Kidney tubule cell (primary cell): ENCODE measurements at regions not wholly inside any gene's neighbourhood (a gene's known extent, or its start where the extent isn't known, plus 50 kb on each side); places are given as distances from the start of the nearest gene placed in this dataset.

Source experiments
- DNase-seq: peaks from one replicate; pipeline ENCODE4 v3.0.0-alpha.2; 2018; ENCODE audit warnings: low spot score

DNA sequence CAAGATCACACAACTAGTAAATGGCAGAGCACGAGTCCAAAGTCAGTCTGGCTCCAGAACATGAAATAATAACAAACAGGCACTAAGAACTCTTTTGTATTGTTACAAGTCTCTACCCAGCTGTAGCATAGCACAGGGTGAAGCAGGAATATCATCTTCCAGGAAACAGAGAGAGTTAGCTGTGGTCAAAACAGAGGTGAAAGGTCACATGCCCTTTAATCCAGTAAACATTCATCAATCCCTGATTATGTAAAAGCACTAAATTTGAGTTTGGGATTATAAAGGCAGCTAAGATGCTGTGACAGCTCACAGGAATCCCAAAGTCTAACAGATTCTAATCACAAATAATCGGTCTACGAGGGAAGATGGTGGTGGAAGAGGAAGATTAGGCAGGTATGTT is 133.0 kb upstream of the ASTN2 start:
- no peak for DNase-seq

DNA sequence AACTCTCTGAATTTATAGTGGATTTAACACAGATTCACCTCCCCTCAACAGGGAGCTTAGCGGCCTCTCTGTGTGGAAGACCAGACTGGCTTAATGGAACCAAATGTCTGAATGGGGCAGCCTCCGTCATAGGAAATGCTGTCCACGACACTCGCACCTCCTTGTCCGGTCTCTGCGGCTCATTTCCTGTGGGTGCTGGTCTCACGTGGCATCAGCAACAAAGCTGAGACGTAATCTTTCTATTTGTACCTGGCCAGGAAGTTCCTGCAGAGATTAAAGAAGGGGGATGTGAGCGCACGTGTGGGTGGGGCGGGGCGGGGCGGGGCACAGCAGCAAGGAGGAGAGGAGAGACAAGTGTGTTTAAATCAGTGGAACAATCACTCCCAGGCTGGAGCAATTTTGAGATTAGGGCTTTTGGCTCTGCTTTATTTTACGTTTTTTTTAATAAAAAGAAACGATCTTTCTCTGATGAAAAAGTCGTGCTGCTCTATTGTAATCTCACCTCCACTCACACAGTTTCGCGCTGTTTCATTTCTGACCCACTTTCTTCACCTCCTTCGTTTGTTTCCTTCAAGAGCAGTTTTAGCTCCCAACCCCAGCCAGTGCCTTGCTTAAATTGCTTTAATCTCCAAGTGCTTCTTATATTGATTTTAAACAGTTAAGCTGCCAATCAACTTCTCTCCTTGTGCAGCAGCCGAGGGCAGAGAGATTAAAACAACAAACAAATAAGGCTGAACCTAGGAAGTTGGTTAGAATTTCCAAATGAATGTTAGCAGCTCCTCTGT is 132.2 kb upstream of the ASTN2 start:
- DNase-seq, result peak; percentile 38

DNA sequence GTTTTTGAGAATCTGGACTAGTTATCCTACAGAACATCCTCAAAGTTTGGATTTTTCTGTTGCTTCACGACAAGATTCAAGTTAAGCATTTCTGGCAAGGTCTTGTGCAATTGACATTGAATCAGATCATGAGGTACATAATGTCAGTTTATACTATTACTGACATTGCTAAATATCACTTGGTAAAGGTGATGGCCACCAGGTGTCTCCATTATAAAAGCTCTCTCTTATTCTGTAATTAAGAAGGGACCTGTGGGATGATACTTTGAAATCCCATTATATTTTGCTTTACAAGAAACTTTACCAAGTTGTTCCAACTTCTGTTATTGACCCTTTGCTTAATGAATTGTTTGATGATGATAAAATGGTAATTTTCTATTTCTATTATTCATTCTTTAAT is 131.0 kb upstream of the ASTN2 start:
- DNase-seq, result no peak

DNA sequence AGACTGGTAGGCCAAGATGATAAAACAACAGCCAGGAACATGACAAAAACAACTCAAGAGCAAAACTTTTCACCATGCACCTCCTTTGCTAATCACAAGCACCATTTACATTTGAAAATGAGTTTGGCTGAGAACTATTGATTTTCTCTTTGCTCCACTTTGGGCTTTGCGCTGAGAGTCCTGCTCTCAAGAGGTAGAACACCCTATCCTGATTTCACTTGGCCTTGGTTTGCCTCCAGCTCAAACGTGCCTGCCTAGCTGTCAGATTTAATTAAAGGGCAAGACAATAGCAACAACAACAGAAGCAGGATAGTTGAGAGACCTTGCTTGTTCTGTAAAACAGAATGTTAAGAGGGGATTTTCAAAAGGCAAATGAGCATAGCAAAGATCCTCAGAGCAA is 128.2 kb upstream of the ASTN2 start:
- DNase-seq, result no peak

DNA sequence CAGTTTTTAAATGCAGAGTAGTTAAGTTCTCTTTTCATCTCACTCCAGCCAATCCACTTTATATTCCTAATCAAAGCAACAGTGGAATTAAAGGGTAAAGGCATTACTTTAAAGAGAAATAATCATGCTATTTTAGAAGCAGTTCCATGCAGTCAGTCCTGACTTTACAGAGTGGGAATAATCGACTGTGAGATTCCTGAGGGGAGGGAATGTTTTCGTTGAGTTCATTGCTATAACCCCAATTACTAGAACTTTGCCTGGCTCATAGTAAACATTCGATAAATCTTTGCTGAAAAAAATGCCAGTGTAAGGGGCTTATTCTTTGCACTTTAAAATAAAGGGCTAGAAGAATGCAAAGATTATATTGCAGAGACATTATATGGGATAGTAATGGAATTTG is 127.2 kb upstream of the ASTN2 start:
- DNase-seq, result no peak

DNA sequence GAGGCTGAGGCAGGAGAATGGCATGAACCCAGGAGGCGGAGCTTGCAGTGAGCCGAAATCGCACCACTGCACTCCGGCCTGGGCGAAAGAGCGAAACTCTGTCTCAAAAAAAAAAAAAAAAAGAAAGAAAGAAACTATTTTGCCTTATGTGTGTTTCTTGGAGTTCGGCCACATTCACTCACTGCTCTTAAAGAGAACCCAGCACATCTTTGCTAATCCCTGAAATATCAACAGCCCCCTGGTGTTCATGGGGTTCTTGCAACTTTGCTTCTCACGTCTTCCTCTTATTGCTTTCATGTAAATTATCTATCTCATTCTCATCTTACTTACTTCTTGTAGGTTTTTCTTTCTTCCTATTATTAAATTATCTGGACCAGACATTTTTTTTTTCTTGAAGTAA is 126.3 kb upstream of the ASTN2 start:
- no peak for DNase-seq

DNA sequence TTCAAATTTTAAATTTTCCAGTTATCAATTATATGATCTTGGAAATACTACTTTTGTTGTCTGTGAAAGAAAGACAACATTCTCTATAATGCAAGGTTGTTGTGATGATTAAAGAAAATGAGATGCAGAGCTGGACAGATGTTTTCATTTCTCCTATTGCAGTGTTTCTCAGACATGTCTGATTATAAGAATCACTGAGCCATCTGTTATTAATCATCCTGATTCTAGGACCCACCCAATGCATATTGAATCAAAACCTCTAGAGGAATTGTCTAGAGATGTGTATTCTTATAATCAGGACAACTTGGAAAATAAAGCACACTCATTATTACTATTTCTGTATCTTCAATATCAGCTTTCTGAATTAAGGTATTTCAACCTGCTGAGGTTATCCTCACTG is 121.1 kb upstream of the ASTN2 start:
- DNase-seq, result no peak

DNA sequence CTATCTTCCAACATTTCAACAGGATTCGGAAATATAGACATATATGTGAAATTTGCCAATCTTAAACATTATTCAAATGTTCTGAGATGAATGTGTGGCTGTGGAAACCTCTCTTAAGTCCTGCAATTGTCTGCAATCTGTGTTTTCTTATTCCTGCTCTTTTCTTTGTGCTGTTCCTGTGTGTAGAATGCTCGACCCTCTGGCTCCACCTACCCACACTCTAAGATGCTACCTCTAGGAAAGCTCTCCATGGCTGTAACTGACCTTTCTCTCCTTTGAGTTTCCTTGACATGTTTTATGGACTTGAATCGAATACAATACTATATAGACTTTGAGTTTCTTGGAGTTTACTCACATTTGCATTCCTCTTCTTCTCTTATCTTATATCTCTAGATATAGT is 120.6 kb upstream of the ASTN2 start:
- no peak for DNase-seq

DNA sequence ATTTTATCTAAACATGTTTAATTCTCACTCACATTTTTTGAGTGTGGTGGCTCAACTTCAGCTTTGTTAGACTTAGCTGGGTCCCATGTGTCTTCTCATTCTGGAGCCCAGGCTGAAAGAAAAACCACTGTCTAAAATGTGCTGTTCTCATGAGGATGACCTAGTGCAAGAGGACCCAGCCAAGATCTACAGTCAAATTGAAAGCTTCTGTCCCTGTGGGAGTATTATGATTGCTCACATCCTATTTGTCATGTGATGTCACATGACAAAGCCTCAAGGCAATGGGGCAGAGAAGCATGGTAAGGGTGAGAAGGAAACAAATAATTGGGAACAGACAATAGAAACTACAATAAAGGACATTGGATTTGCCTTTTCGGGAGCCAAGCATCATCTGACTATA is 113.4 kb upstream of the ASTN2 start:
- no peak for DNase-seq

DNA sequence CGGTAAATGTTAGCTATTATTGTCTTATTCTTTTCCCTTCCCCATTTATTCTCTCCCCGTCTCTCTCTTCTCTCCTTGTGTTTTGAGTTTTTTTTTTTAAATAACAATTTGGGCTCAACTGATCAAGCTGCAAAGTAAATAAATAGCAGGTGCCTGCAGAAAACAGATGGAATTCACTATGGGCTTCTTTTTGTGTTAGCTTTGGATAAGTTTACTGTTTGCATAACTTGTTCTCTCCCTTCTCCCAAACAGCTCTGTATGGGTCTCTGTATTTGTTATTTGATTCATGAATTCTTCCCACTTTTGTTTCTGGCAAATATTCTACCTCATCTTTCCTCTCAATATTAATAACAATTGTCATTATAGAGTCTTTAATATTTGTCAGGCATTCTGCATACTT is 111.8 kb upstream of the ASTN2 start:
- DNase-seq, result no peak

DNA sequence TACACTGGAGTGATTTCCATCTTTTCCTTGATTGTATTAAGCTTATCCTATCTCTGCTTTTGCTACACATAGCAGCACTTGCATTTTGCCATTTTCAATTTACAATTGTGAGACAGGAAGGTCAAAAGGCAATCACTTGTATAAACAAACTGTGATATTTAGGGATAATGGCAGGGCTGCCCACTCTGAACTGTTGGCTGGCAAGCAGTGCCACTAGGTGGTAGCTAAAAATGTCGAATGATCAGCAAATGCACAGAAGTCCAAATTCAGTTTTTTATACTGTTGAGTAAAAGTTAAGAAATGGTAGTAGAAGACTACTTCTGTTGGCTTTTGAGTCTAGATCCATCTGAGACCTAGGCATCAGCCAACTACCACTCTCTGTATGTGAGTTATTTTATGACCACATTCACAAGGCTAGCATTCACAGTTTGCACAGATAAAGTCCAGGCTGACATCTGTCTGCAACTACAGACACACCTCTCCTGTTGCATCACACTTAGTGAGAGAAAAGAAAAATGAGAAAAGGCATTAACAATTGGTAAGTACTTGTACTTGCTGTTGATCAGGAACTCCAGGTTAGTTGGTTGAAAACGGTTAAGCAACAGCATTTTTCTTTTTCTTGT is 108.8 kb upstream of the ASTN2 start:
- no peak for DNase-seq

DNA sequence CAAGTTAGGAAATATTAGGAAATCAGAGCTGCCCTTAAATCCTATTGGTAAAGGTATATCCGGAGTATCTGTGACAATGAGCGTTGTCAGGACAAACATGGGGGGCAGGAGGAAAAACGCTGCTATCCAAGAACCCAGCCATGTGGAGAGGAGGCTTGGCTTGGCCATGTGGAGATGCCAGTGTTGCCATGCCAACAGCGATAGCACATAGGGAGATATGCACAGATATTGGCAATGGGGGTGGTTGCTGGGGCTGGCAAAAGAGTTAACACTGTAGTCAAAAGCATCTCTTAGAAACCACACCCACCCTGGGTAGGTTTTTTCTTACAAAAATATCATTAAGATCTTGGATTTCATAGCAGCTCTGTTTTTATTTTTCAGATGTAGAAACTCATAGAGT is 106.4 kb upstream of the ASTN2 start:
- DNase-seq, result no peak

DNA sequence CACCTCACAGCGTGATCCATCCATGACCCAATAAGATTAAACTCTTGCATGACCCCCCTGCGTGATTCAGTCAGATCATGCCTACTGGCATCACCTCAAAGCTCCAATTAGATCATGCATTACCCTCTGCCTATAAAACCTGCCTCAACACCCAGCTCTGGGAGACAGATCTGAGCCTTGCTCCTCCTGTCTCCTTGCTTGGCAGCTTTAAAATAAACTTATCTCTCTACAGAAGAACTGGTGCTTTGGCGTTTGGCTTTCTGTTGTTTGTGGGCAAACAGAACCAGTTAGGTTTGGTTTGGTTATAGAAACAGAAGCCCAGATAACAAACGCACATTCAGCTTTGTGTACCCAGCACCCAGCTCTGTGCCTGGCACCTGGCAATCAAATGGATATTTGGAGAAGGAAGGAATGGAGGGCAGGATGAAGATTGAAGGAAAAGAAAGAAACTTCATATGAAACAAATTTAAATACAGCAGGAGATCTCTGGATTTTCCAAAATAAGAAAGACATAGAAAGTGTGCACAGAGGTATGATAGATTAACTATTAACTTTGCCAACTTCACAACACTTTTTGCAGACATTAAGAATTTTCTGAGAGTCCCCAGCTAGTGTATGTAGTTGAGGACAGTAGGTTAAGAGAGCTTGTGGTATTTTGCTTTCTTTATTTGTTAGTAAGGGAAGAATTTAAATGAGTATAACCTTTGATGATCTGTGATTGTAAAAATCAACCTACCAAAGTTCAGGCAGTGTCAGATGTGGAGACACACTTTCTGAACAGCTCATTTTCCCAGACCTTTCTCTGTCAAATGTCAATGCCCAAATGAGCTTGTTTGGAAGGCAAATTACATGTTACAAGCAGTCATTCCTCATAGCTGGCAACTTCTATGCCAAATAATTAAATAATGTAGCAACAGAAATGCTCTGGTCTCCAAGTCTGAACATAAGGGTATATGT is 102.1 kb upstream of the ASTN2 start:
- DNase-seq, result no peak

DNA sequence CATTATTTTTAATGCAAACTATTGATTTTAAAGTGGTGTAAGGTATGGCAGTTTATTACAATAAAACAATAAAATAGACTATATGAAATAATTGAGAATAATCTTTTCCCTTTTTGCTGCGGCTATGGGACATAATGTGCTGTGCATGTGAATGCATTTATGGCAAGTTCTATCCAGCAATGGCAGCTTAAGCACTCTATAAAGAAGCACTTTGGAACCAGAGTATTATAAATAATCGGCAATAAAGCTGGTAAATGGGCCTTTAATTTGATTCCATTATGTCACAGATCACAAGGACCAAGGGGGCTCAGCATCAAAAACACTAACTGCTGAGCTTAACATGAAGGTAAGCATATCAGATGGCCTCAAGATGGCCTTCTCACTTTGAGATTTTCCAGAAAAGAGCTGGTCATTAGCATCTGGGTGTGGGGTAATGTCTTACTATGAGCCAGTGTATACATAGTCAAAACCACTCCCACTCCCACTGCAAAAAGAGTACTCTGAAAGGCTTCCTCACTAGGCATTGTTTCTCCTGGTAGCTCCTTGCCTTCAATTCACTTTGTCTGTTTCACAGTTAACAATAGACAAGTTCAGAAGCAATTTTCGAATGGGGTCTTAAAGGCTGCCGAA is 97.1 kb upstream of the ASTN2 start:
- no peak for DNase-seq

DNA sequence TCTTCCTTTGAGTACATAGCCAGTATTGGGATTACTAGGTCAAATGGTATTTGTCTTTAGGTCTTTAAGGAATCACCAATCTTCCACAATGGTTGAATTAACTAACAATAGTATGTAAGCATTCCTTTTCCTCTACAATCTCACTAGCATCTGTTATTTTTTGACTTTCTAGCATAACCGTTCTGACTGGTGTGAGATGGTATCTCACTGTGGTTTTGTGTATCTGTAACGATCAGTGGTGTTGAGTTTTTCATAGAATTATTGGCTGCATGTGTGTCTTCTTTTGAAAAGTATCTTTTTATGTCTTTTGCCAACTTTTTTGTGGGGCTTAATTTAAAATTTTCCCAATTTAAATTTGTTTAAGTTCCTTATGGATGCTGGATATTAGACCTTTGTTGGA is 81.5 kb upstream of the ASTN2 start:
- no peak for DNase-seq

DNA sequence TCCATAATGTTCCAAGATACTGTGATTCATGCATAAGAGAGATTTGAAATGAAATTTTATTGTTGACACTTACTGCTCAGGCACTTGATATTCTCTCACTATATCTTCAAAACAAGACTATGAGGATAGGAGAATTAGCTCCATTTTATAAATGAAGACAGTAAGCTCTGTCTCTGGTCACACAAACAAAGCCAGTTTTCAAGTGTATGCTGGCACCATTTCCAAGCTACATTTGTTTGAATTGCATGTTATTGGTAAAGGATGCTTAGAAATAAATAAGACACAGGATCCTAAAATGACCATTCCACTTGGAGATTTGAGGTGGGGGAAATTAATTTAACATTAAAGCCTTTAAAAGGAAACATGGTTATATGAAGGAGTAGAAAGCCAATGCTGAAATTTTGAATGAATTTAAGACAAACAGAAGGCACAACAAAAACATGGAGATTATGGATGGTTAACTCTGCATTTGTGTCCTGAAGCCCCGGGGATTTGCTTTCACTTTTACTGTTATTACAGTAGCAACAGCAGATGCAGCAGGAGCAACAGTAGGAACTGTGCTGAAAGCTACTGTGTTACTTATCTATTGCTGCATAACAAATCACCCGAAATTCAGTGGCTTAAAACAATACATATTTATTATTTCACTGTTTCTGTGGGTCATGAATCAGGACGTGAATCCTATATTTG is 79.7 kb upstream of the ASTN2 start:
- DNase-seq, result peak; percentile 22

DNA sequence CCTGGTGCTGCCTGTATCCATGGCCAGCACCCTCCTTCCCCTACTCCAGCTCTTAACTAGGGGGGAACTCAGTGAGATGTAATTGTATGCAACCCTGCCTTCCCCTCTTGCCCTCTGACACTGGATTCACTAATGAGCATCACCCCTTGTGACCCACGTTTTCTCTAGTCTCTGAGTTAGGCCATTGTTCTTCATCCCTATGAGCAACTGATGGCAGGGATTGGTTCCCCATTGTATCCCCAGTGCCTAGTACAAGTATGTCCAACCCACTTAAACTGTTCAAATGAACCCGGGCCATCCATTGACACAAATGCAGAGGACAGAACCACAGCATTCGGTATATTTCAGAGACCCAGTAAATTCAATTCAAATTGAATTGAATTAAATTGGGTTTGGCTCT is 77.6 kb upstream of the ASTN2 start:
- no peak for DNase-seq

DNA sequence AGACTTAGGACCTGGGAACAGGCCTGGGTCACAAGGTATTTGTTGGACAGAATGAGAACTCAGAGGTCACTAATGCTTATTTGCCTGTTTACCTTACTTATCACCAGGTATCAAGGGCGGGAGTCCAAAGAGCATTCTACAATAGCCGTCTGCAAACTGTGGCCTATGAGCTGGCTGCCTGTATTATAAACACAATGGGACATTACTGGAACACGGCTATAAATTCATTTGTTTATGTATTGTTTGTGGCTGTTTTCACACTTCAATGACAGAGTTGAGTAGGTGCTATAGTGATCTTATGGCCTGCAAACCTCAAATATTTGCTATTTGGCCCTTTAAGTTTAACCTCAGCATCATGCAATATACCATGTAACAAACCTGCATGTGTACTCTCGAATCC is 76.6 kb upstream of the ASTN2 start:
- DNase-seq, result no peak

DNA sequence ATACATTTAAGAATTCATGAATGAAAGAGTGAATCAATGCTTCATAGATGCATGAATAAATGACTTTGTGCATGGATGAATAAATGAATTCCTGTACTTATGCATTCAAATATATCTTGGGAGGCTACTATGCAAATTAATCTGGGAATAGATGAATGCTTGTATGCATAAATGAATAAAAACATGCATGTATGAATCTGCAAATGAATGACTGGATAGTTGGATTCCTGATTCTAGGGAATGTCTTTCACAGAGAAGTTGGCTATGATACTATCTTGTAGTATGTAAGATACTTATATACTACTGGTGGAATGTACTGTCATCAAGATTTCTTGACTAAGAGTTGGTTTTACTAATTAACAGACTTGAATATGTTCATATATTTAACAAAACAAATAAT is 75.3 kb upstream of the ASTN2 start:
- no peak for DNase-seq

DNA sequence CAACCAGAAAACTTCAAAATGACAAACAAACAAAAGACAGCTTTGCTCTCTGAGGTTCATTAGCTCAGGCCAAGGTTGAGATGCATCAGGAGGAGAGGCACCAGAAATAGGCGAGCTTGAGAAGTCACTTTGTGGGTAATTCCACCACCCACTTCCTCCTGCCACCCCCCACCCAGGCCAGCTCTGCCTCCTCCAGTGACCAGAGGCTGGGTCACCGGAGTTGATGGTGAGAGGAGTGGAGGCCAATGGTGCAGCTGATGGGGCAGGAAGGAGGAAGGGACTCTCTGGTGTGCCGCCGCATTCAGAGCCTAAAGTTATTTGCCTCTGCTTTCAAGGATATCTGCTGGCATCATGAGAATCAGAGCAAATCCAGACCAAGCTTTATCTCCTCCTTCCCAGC is 73.8 kb upstream of the ASTN2 start:
- DNase-seq, result no peak

DNA sequence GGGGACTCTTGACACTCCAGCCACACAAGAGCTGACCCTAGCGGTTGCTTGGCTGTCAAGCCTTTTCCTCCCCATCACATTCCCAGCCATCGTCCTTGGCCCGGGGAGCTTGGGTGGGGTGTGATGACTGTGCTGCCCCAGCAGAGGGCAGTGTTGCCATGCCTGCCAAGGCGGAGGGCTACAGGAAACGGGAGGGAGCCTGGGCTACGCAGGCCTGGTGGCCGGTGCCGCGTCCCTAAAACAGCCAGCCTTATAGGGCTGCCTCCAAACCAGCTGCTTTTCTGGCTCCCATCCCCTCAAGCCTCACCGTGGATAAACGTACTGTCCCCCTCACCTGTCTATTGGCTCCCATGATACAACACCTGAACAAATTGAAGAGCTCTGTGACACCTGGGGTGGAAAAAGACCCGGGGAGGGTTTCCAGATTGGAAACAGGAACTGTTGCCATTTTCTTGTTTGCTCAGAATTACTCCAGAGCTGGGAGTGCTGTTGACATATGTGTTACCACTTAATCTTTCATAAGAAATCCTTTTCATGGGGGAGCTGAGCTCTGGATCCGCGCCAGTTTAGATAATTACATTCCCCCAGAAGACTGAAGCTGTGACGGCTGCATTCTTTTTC is 72.8 kb upstream of the ASTN2 start:
- DNase-seq, result peak; percentile 78
